Mucosa of descending colon (tissue), 3 donors: ENCODE measurements at regions not wholly inside any gene's neighbourhood (a gene's known extent, or its start where the extent isn't known, plus 50 kb on each side); places are given as distances from the start of the nearest gene placed in this dataset.

Source experiments
- ATAC-seq: fragments of 200-7000 bp; cut with Tn5 transposase; one replicate; pipeline ENCODE4 v1.9.1; 2020; ENCODE audit warnings: mild to moderate bottlenecking, moderate library complexity
- DNase-seq, 3 donors: peaks; one replicate each; pipeline ENCODE4 v3.0.0-alpha.2; 2020
- H3K36me3 ChIP-seq: fragments of 200-600 bp; one replicate; pipeline ENCODE4 v1.8.0; 2021; ENCODE audit warnings: low read depth, mild to moderate bottlenecking
- H3K4me1 ChIP-seq: fragments of 200-600 bp; one replicate; pipeline ENCODE4 v1.8.0; 2021; ENCODE audit warnings: low read depth, mild to moderate bottlenecking
- H3K4me3 ChIP-seq: fragments of 200-600 bp; one replicate; pipeline ENCODE4 v1.8.0; 2021; ENCODE audit warnings: mild to moderate bottlenecking
- H3K9me3 ChIP-seq: fragments of 200-600 bp; one replicate; pipeline ENCODE4 v1.8.0; 2021; ENCODE audit warnings: mild to moderate bottlenecking
- intact Hi-C, 2 donors: fragments of 100-400 bp; cut with DNase I in 1 of 2; cut with micrococcal nuclease in 1 of 2; formaldehyde crosslinking; loops; one replicate each; pipeline versions ENCODE4 v1.11.0 to v1.11.1; 2022; cut with DNase I, micrococcal nuclease
- TF ChIP-seq, protein P1 (sequence below): fragments of 200-600 bp; IDR thresholded peaks from one replicate; pipeline ENCODE4 v1.8.0; 2022; ENCODE audit warnings: antibody characterized with exemption, mild to moderate bottlenecking
- donor health status: DM: no; HTN: no; CAD: no; lungs with moderate emphysema.
- donor health status: DM: no; HTN: no; CAD: no.
- donor health status: DM: no; HTN: yes; CAD: no.

- H3K4me1 ChIP-seq, result no peaks in the 10 kb centered on the region
- ATAC-seq, result no peak
- H3K36me3 ChIP-seq, result no peaks in the 10 kb centered on the region
- no peaks in the 10 kb centered on the region for H3K9me3 ChIP-seq
- TF ChIP-seq, protein P1, sequence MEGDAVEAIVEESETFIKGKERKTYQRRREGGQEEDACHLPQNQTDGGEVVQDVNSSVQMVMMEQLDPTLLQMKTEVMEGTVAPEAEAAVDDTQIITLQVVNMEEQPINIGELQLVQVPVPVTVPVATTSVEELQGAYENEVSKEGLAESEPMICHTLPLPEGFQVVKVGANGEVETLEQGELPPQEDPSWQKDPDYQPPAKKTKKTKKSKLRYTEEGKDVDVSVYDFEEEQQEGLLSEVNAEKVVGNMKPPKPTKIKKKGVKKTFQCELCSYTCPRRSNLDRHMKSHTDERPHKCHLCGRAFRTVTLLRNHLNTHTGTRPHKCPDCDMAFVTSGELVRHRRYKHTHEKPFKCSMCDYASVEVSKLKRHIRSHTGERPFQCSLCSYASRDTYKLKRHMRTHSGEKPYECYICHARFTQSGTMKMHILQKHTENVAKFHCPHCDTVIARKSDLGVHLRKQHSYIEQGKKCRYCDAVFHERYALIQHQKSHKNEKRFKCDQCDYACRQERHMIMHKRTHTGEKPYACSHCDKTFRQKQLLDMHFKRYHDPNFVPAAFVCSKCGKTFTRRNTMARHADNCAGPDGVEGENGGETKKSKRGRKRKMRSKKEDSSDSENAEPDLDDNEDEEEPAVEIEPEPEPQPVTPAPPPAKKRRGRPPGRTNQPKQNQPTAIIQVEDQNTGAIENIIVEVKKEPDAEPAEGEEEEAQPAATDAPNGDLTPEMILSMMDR, result no peak
- intact Hi-C loops, result no loop called here
- DNase-seq, result no peak
- no peak overlapping the region for H3K4me3 ChIP-seq
Measured at GRCh38 chr5:37893434-37894134, 53.7 kb upstream of the GDNF start.

DNA sequence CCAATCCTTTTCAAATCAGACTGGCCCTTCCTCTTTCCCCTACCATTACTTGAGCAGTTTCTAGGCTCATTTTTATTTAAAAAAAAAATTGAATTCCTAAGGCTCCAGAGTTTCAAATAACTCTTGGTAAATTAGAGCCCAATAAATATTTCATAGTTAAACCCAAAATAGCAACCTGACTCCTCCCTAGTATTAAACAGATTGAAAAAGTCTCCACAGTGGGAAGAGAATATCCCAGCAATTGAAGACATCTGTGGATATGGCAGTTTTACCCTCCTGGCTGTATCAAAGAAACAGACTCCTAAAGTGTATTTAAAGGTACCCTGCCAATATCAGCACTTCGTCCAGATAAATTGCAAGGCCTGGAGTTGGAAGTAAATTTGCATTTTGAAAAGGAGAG, 52.7 kb upstream of the GDNF start:
- Histone ChIP-seq H3K4me1 (no peaks in the 10 kb centered on the region), H3K4me3 (no peak overlapping the region), H3K36me3 (no peaks in the 10 kb centered on the region), H3K9me3 (no peaks in the 10 kb centered on the region)
- intact Hi-C loops, result no loop called here
- TF ChIP-seq, protein P1, result no peak
- DNase-seq (no peak), ATAC-seq (no peak)

- no peaks in the 10 kb centered on the region for H3K4me1 ChIP-seq
- intact Hi-C loops, result no loop called here
Measured at GRCh38 chr5:37891832-37892231, 52.0 kb upstream of the GDNF start.

GRCh38 chr5:37889612-37890317, 49.9 kb upstream of the GDNF start:
- Histone ChIP-seq H3K9me3 (no peaks in the 10 kb centered on the region), H3K4me1 (no peaks in the 10 kb centered on the region), H3K4me3 (no peak overlapping the region), H3K36me3 (no peaks in the 10 kb centered on the region)
- ATAC-seq, result no peak
- intact Hi-C loops, result no loop called here
- TF ChIP-seq, protein P1, result no peak
- DNase-seq, result no peak

More at GRCh38 chr5:37891832-37892231, 52.0 kb upstream of the GDNF start:
- TF ChIP-seq, protein P1, result no peak
- Histone ChIP-seq H3K36me3 (no peaks in the 10 kb centered on the region), H3K4me3 (no peak overlapping the region), H3K9me3 (no peaks in the 10 kb centered on the region)
- ATAC-seq (no peak), DNase-seq (no peak)
